Kidney capillary endothelial cell (primary cell): ENCODE measurements at regions not wholly inside any gene's neighbourhood (a gene's known extent, or its start where the extent isn't known, plus 50 kb on each side); places are given as distances from the start of the nearest gene placed in this dataset.
"Not testable (repeated sequence)": the region's sequence is repeated elsewhere in the genome, so short reads cannot be mapped to it uniquely, and the experiment has no call there.

Experiments used
- DNase-seq: peaks from one replicate; pipeline ENCODE4 v3.0.0-alpha.2; 2018; ENCODE audit warnings: low spot score

GRCh38 chr11:59008947-59009346, 69.7 kb downstream of the GLYATL1 start:
- no peak for DNase-seq

- DNase-seq: peak; percentile 10
Measured at GRCh38 chr11:59009661-59010060, 70.4 kb downstream of the GLYATL1 start.

GRCh38 chr11:59010708-59011107, 71.4 kb downstream of the GLYATL1 start:
- DNase-seq: no peak

GRCh38 chr11:59011655-59012397, 72.5 kb downstream of the GLYATL1 start:
- DNase-seq: no peak

- DNase-seq: no peak
Measured at GRCh38 chr11:59012398-59013265, 73.3 kb downstream of the GLYATL1 start.

GRCh38 chr11:59025097-59025496, 61.0 kb upstream of the GLYATL1B start:
- DNase-seq: no peak

GRCh38 chr11:59028105-59028504, 58.0 kb upstream of the GLYATL1B start:
- no peak for DNase-seq

GRCh38 chr11:59029366-59029889, 56.7 kb upstream of the GLYATL1B start:
- no peak for DNase-seq

GRCh38 chr11:59030037-59030436, 56.1 kb upstream of the GLYATL1B start:
- no peak for DNase-seq

GRCh38 chr11:59031746-59032145, 54.4 kb upstream of the GLYATL1B start:
- DNase-seq: not testable (repeated sequence)
